Kidney epithelial cell (primary cell): ENCODE measurements at regions not wholly inside any gene's neighbourhood (a gene's known extent, or its start where the extent isn't known, plus 50 kb on each side); places are given as distances from the start of the nearest gene placed in this dataset.

Experiments used
- DNase-seq: peaks from one replicate; pipeline ENCODE4 v3.0.0-alpha.2; 2010; ENCODE audit warnings: low read depth
- H3K27me3 ChIP-seq: 2 replicates; pipeline ENCODE4 v1.6.0; 2011; ENCODE audit warnings: low read length; ENCODE audit not compliant: control insufficient read depth, insufficient read depth
- H3K36me3 ChIP-seq: 2 replicates; pipeline ENCODE4 v1.5.1; 2011; ENCODE audit warnings: low read length; ENCODE audit not compliant: control insufficient read depth, insufficient read depth
- H3K4me3 ChIP-seq: 2 replicates; pipeline ENCODE4 v1.5.1; 2011; ENCODE audit warnings: low read depth, mild to moderate bottlenecking, control low read depth, low read length
- CTCF ChIP-seq: IDR thresholded peaks from 2 replicates; pipeline ENCODE4 v1.5.1; 2011; ENCODE audit warnings: mild to moderate bottlenecking, moderate library complexity, low read length, control low read depth, inconsistent platforms; ENCODE audit not compliant: insufficient read depth, poor library complexity, severe bottlenecking

- H3K36me3 ChIP-seq: no peaks in the 10 kb centered on the region
- no peak overlapping the region for H3K4me3 ChIP-seq
- no peak for TF ChIP-seq CTCF
- DNase-seq: no peak
- no peaks in the 10 kb centered on the region for H3K27me3 ChIP-seq
Measured at GRCh38 chr4:24003496-24003895, 113.6 kb upstream of the PPARGC1A start.

DNA sequence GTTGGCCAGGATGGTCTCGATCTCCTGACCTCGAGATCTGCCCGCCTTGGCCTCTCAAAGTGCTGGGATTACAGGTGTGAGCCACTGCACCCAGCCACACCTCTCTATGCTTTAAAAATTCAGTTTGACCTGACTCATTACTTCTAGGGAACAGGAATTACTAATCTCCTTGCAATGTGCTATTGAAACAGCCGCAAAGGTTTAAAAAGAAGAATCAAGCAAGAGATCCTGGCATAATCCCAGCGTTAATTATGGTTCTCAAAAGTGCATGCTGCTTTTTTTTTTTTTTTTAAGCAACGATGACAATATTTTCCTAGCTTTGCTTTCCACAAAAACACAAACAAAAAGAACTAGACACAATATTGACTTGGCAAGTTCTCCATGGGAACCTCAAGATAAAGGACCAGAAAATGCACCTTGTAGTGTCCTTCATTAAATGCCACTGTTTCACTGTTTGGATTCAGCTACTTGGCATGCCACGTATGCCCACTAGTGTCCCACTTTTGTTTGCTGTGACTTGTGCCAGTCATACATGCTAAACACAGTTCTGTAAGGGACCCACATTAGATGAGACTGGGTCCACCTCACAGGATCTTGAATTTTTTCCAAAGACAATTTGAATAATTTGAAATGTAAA lies 112.6 kb upstream of the PPARGC1A start:
- no peak overlapping the region for H3K4me3 ChIP-seq
- H3K27me3 ChIP-seq: no peaks in the 10 kb centered on the region
- H3K36me3 ChIP-seq: no peaks in the 10 kb centered on the region
- TF ChIP-seq CTCF: no peak
- DNase-seq: no peak

DNA sequence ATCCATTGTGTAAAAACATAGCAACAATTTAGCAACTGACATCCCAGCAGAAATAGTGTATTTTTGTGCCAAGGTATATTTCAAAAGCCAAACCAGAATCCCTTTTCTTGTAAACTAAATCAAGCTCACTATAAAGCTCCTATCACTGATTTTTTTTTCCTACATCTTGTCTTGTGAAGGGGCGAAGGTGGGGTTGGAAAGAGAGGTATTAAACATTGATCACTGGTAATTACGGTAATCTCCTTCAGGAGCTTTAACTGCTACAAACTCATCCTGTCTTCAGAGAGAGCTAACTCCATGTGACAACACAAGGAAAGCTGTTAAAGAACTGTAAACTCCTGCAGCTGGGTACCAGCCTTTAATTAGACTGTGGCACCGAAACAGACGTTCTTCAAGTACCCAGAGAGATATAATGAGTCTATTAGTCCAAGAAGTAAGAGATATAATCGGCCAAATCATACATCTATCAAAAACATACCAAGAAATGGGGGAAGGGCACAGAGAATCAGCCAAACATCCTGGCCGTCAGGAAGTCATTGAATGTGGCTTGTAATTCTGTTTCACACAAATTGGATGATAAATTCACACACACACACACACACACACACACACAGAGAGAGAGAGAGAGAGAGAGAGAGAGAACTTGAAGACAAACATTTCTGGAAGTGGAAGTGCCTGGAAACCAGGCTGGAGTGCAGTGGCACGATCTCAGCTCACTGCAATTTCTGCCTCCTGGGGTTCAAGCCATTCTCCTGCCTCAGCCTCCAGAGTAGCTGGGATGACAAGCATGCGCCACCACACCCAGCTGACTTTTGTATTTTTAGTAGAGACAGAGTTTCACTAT lies 111.9 kb upstream of the PPARGC1A start:
- no peak for TF ChIP-seq CTCF
- Histone ChIP-seq H3K36me3 (no peaks in the 10 kb centered on the region), H3K27me3 (no peaks in the 10 kb centered on the region), H3K4me3 (no peak overlapping the region)
- no peak for DNase-seq

GRCh38 chr4:24000470-24000831 lies 110.6 kb upstream of the PPARGC1A start:
- no peak for TF ChIP-seq CTCF
- no peaks in the 10 kb centered on the region for H3K27me3 ChIP-seq
- no peaks in the 10 kb centered on the region for H3K36me3 ChIP-seq
- no peak overlapping the region for H3K4me3 ChIP-seq
- no peak for DNase-seq

- DNase-seq: no peak
- Histone ChIP-seq H3K4me3 (no peak overlapping the region), H3K36me3 (no peaks in the 10 kb centered on the region), H3K27me3 (no peaks in the 10 kb centered on the region)
- TF ChIP-seq CTCF: no peak
Measured at GRCh38 chr4:23999714-24000469, 110.0 kb upstream of the PPARGC1A start.
